ENCODE measurements at regions not wholly inside any gene's neighbourhood (a gene's known extent, or its start where the extent isn't known, plus 50 kb on each side); places are given as distances from the start of the nearest gene placed in this dataset.

DNA sequence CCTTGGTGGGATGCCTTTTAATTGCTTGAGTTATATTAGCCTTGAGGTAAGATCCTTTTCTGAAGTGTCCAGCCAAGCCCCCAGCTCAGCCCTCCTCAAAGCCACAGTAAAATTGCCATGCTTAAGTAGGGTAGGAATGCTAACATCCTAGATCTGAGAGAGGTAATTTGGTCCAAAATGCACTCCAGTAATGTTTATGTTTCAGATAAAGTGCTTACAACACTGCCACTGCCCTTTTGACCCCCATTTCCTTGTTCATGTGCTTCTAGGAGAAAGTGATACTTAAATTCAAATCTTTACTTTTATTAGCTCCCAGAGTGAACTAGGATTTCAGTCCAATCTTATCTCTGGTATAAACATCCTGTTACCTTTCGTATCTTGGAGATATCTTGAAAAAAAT, 318.0 kb downstream of the BMP2 start:
- Histone ChIP-seq H3K4me3 (ENCODE audit: low read depth in 1 of 2, low read length in 2 of 2) (no peak overlapping the region), H3K4me1 (ENCODE audit: insufficient read depth, low read length) (no peaks in the 10 kb centered on the region), H3K27ac (ENCODE audit: low read depth, low read length) (no peak overlapping the region), H3K27me3 (ENCODE audit: control insufficient read depth in 1 of 2, insufficient read depth in 2 of 2, low read length in 2 of 2) (no peaks in the 10 kb centered on the region), H3K36me3 (ENCODE audit: insufficient read depth, low read length) (no peaks in the 10 kb centered on the region), H3K9me3 (ENCODE audit: low read length) (no peaks in the 10 kb centered on the region), H3K9ac (ENCODE audit: low read length) (no peak overlapping the region)

DNA sequence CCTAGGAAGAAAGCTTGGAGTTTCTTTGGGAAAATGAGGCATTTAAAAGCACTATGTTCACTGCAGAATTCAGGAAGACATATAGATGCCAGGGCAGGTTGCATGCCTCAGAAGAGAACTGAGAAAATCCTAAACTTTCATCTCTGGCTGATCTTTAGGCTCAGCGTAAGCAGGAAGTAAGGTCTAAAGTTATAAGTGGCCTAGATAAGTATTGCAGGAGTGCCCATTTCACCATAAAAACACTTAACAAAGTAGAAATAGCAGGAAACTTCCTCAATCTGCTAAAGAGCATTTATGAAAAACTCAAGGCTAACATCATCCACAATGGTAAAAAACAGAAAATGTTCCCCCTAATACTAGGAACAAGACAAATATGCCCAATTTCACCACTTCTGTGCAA, 320.3 kb downstream of the BMP2 start:
- Histone ChIP-seq H3K27ac (ENCODE audit: low read depth, low read length) (no peak overlapping the region), H3K27me3 (ENCODE audit: control insufficient read depth in 1 of 2, insufficient read depth in 2 of 2, low read length in 2 of 2) (no peaks in the 10 kb centered on the region), H3K4me1 (ENCODE audit: insufficient read depth, low read length) (no peaks in the 10 kb centered on the region)

DNA sequence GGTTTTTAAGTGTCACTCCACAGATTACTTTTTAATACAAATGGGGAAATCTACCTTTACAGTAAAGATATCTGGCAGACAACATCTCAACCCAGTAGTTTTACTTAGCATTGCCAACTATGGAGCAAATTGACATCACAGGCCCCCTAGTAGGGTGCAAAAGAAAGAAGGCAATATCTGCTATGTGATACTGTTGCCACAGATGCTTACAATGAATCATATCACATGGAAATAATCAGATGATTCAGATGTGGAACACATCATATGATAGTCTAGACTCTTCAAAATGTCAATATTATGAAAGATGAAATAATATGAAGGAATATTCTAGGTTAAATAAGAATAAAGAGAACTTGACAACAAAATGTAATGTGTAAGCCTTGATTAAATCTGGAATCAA, 322.5 kb downstream of the BMP2 start:
- Histone ChIP-seq H3K9me3 (ENCODE audit: low read length) (no peaks in the 10 kb centered on the region), H3K9ac (ENCODE audit: low read length) (no peak overlapping the region), H3K36me3 (ENCODE audit: insufficient read depth, low read length) (no peaks in the 10 kb centered on the region), H3K27ac (ENCODE audit: low read depth, low read length) (no peak overlapping the region), H3K4me1 (ENCODE audit: insufficient read depth, low read length) (no peaks in the 10 kb centered on the region), H3K4me3 (ENCODE audit: low read depth in 1 of 2, low read length in 2 of 2) (no peak overlapping the region), H3K27me3 (ENCODE audit: control insufficient read depth in 1 of 2, insufficient read depth in 2 of 2, low read length in 2 of 2) (no peaks in the 10 kb centered on the region)

More for the DNA sequence above, 320.3 kb downstream of the BMP2 start:
- H3K9me3 ChIP-seq (ENCODE audit: low read length) = no peaks in the 10 kb centered on the region
- no peak overlapping the region for H3K4me3 ChIP-seq (ENCODE audit: low read depth in 1 of 2, low read length in 2 of 2)
- H3K36me3 ChIP-seq (ENCODE audit: insufficient read depth, low read length) = no peaks in the 10 kb centered on the region
- no peak overlapping the region for H3K9ac ChIP-seq (ENCODE audit: low read length)

DNA sequence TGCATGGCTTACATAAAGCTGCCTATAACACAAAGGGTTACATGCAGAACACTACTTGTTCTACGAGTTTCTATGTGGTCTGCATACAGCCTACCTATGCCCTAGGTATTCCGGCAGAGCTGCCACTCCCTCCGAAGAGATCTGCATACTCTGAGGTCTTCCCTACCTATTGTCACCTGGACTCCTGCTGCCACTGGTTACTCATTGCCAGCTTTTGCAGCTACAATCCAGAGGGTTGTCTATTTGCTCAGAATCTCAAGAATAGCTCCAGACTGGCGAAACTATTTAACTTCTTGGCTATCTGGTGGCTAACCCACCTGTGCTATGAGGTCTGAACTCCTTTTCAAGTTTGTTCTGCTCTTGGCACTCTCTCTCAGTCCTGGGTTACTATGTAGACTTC, 323.3 kb downstream of the BMP2 start:
- no peak overlapping the region for H3K4me3 ChIP-seq (ENCODE audit: low read depth in 1 of 2, low read length in 2 of 2)
- no peaks in the 10 kb centered on the region for H3K4me1 ChIP-seq (ENCODE audit: insufficient read depth, low read length)
- H3K27me3 ChIP-seq (ENCODE audit: control insufficient read depth in 1 of 2, insufficient read depth in 2 of 2, low read length in 2 of 2) = no peaks in the 10 kb centered on the region
- no peaks in the 10 kb centered on the region for H3K36me3 ChIP-seq (ENCODE audit: insufficient read depth, low read length)
- H3K9ac ChIP-seq (ENCODE audit: low read length) = no peak overlapping the region
- H3K9me3 ChIP-seq (ENCODE audit: low read length) = no peaks in the 10 kb centered on the region
- H3K27ac ChIP-seq (ENCODE audit: low read depth, low read length) = no peak overlapping the region

DNA sequence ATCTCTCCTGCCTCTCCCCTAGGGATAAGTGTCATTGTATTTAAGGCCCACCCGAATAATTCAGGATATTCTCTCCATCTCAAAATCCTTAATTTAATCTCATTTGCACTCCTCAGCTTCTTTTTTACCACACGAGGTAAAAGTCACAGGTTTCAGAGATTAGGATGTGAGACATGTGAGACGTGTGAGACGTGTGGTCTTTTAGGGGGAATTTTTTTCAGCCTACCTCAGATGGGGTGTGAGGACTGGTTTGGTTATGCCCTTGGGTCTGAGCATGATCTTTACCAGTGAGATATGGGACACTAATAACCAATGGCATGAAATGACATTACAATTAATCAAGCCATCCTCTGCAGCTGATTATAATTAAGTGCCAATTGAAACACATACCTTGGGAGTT, 324.2 kb downstream of the BMP2 start:
- Histone ChIP-seq H3K36me3 (ENCODE audit: insufficient read depth, low read length) (no peaks in the 10 kb centered on the region), H3K27me3 (ENCODE audit: control insufficient read depth in 1 of 2, insufficient read depth in 2 of 2, low read length in 2 of 2) (no peaks in the 10 kb centered on the region), H3K4me3 (ENCODE audit: low read depth in 1 of 2, low read length in 2 of 2) (no peak overlapping the region), H3K27ac (ENCODE audit: low read depth, low read length) (no peak overlapping the region), H3K4me1 (ENCODE audit: insufficient read depth, low read length) (no peaks in the 10 kb centered on the region), H3K9ac (ENCODE audit: low read length) (no peak overlapping the region), H3K9me3 (ENCODE audit: low read length) (no peaks in the 10 kb centered on the region)

DNA sequence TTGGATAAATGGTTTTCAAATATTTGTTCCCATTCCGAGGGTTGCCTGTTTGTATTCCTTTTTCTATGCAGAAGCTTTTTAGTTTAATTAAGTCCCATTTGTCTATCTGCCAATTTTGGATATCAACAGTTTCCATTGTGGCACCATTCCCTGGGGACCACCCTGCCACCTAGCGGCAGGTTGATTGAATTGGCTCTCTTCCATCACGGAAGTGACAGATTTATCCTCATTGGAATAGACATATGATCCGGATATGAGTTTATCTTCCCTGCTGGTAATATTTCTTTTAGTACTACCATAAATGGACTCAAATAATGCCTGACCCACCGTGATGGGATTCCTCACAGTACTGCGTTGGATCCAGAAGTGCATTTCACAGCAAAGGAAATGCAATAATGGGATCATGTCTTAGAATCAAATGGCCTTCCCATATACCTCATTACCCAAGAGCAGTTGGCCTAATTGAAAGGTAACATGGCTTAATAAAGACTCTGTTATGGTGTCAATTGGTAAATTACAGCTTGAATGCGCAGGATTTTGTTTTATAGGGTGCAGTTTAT, 327.0 kb downstream of the BMP2 start:
- Histone ChIP-seq H3K9ac (ENCODE audit: low read length) (no peak overlapping the region), H3K9me3 (ENCODE audit: low read length) (no peaks in the 10 kb centered on the region), H3K4me3 (ENCODE audit: low read depth in 1 of 2, low read length in 2 of 2) (no peak overlapping the region), H3K27ac (ENCODE audit: low read depth, low read length) (no peak overlapping the region), H3K27me3 (ENCODE audit: control insufficient read depth in 1 of 2, insufficient read depth in 2 of 2, low read length in 2 of 2) (no peaks in the 10 kb centered on the region), H3K4me1 (ENCODE audit: insufficient read depth, low read length) (no peaks in the 10 kb centered on the region), H3K36me3 (ENCODE audit: insufficient read depth, low read length) (no peaks in the 10 kb centered on the region)

DNA sequence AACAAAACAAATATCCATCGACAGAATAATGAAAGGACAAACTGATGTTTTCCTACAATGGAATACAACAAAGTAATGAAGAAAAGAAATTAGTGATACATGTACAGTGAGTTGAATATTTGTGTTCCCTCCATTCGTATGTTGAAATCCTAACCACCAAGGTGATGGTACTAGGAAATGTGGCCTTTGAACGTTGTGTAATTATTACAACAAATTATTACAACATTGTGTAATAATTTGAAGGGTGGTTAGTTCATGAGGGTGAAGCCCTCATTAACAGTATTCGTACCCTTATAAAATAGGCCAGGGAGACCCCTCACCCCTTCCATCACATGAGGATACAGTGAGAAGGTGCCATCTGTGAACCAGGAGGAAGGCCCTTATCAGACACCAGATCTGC, 339.4 kb downstream of the BMP2 start:
- Histone ChIP-seq H3K27ac (ENCODE audit: low read depth, low read length) (no peak overlapping the region), H3K27me3 (ENCODE audit: control insufficient read depth in 1 of 2, insufficient read depth in 2 of 2, low read length in 2 of 2) (no peaks in the 10 kb centered on the region), H3K4me3 (ENCODE audit: low read depth in 1 of 2, low read length in 2 of 2) (no peak overlapping the region)

DNA sequence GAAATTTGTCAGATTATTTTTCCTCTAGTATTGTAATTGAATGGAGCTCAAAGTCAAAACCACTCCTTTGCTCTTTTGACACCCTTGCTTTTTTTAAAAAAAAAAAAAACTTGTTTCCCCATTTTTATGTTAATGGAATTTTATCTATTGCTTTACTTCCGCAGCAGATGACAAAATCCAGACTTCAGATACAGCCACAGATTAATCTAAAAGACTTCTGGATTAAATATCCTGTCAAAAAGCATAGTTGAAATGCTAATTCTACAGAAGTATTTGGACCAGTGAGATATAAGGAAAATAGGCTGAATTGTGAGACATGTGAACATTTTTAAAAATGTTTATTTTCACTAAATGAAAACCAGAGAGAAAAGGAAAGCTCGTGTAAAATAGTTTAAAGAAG, 341.4 kb downstream of the BMP2 start:
- no peak overlapping the region for H3K4me3 ChIP-seq (ENCODE audit: low read depth in 1 of 2, low read length in 2 of 2)
- no peaks in the 10 kb centered on the region for H3K9me3 ChIP-seq (ENCODE audit: low read length)
- H3K4me1 ChIP-seq (ENCODE audit: insufficient read depth, low read length) = no peaks in the 10 kb centered on the region
- H3K27me3 ChIP-seq (ENCODE audit: control insufficient read depth in 1 of 2, insufficient read depth in 2 of 2, low read length in 2 of 2) = no peaks in the 10 kb centered on the region
- H3K36me3 ChIP-seq (ENCODE audit: insufficient read depth, low read length) = no peaks in the 10 kb centered on the region
- H3K9ac ChIP-seq (ENCODE audit: low read length) = no peak overlapping the region
- no peak overlapping the region for H3K27ac ChIP-seq (ENCODE audit: low read depth, low read length)

More for the DNA sequence above, 339.4 kb downstream of the BMP2 start:
- Histone ChIP-seq H3K9me3 (ENCODE audit: low read length) (no peaks in the 10 kb centered on the region), H3K9ac (ENCODE audit: low read length) (no peak overlapping the region), H3K4me1 (ENCODE audit: insufficient read depth, low read length) (no peaks in the 10 kb centered on the region), H3K36me3 (ENCODE audit: insufficient read depth, low read length) (no peaks in the 10 kb centered on the region)

DNA sequence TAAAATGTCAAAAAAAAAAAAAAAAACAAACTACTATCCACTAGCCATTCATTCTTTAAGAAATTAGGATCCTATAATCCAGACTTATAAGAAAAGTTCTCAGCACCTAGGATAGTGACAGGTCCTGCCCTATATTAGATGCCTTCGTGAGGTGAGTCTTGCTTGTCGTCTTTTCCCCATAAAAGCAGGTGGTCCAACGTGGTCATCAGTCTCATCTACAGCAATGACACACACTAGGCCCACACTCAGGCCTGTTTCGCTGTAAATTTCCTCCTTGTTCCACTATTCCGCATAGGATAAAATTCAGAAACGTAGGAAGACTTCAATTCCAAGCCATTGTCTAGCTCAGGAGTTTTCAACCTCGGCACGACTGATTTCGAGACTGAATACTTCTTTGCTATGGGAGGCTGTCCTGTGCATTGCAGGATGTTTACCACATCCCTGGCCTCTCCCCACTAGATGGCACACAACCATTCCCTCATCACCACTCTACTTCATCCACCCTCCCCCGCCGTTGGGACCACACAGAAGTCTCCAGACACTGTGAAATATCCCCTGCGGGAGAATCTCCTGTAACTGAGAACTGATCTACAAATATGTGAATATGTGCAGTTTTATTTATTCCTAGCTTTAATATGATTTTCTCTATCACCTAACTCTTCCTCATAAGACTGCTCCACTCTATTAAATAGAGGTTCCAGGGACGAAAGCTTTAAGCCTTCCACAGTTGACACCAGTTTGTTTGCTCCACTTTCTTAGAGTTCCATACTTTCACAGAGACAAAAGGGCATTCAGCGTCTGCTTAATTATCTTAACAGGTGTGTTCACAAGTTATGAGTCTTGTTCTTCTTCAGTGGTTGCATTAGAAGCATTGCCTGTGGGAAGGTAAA, 346.3 kb downstream of the BMP2 start:
- Histone ChIP-seq H3K4me3 (ENCODE audit: low read depth in 1 of 2, low read length in 2 of 2) (no peak overlapping the region), H3K9ac (ENCODE audit: low read length) (no peak overlapping the region), H3K9me3 (ENCODE audit: low read length) (no peaks in the 10 kb centered on the region), H3K4me1 (ENCODE audit: insufficient read depth, low read length) (no peaks in the 10 kb centered on the region), H3K27ac (ENCODE audit: low read depth, low read length) (no peak overlapping the region), H3K36me3 (ENCODE audit: insufficient read depth, low read length) (no peaks in the 10 kb centered on the region), H3K27me3 (ENCODE audit: control insufficient read depth in 1 of 2, insufficient read depth in 2 of 2, low read length in 2 of 2) (no peaks in the 10 kb centered on the region)

DNA sequence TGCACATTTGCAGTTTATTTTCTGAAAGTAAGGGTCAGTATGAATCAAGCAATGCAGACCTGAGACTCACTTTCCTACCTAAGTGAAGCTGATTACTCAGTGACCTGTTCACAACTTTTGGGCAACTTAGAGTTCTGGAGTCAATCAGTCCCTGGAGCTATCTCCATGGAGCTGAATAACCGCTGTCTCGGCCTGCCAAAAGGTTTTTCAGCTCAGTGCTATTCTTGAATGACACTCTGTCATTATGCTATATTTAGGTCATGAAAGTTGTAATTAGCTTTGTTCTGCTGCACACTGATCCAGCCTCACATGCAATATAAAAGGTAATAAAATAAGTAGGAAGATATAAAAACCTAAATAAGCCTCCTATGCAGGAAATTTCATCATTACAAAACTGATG, 356.0 kb downstream of the BMP2 start:
- H3K4me3 ChIP-seq (ENCODE audit: low read depth in 1 of 2, low read length in 2 of 2) = no peak overlapping the region
- no peak overlapping the region for H3K9ac ChIP-seq (ENCODE audit: low read length)
- no peaks in the 10 kb centered on the region for H3K4me1 ChIP-seq (ENCODE audit: insufficient read depth, low read length)
- H3K27ac ChIP-seq (ENCODE audit: low read depth, low read length) = no peak overlapping the region
- H3K36me3 ChIP-seq (ENCODE audit: insufficient read depth, low read length) = no peaks in the 10 kb centered on the region
- no peaks in the 10 kb centered on the region for H3K9me3 ChIP-seq (ENCODE audit: low read length)
- no peaks in the 10 kb centered on the region for H3K27me3 ChIP-seq (ENCODE audit: control insufficient read depth in 1 of 2, insufficient read depth in 2 of 2, low read length in 2 of 2)

DNA sequence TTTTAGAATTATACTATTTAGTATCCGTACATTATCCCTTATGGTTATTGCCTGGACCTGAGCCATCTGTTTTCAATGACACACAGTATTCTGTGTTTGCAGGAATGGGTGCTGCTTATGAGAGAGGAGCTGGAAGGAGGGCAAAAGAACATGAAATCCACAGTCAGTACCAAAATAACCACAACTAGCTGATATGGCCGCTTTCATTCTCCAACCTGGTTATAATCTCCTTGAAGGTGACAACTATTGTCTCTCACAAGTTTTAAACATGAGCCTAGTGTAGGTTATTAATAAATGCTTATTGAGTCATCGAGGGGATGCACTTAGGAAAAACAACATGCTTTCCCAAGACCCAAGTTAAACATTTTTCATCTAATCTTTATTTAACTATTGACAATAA, 356.6 kb downstream of the BMP2 start:
- H3K9me3 ChIP-seq (ENCODE audit: low read length) = no peaks in the 10 kb centered on the region
- H3K27me3 ChIP-seq (ENCODE audit: control insufficient read depth in 1 of 2, insufficient read depth in 2 of 2, low read length in 2 of 2) = no peaks in the 10 kb centered on the region
- no peak overlapping the region for H3K27ac ChIP-seq (ENCODE audit: low read depth, low read length)

DNA sequence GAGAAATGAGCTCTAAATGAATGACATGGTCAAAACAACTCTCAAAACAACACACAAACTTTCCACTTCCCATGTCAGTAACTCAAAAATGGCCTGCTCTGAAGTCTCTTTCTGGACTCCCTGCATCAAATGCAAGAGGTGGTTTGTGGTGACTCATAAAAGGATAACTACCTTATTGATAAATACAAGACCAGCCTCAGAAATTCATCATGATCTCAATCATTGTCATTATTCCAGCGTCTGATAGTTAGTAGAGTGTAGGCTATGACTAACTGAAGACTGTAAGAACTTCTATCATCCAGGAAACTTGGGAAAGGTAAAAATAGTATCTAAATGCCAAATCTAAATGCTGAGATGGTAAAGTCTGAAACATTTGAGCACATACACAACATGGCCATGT, 369.4 kb downstream of the BMP2 start:
- no peaks in the 10 kb centered on the region for H3K27me3 ChIP-seq (ENCODE audit: control insufficient read depth in 1 of 2, insufficient read depth in 2 of 2, low read length in 2 of 2)
- H3K36me3 ChIP-seq (ENCODE audit: insufficient read depth, low read length) = no peaks in the 10 kb centered on the region
- no peaks in the 10 kb centered on the region for H3K4me1 ChIP-seq (ENCODE audit: insufficient read depth, low read length)
- H3K27ac ChIP-seq (ENCODE audit: low read depth, low read length) = no peak overlapping the region
- H3K9ac ChIP-seq (ENCODE audit: low read length) = no peak overlapping the region
- H3K4me3 ChIP-seq (ENCODE audit: low read depth in 1 of 2, low read length in 2 of 2) = no peak overlapping the region
- H3K9me3 ChIP-seq (ENCODE audit: low read length) = no peaks in the 10 kb centered on the region

More for the DNA sequence above, 356.6 kb downstream of the BMP2 start:
- no peaks in the 10 kb centered on the region for H3K4me1 ChIP-seq (ENCODE audit: insufficient read depth, low read length)
- H3K9ac ChIP-seq (ENCODE audit: low read length) = no peak overlapping the region
- no peak overlapping the region for H3K4me3 ChIP-seq (ENCODE audit: low read depth in 1 of 2, low read length in 2 of 2)
- H3K36me3 ChIP-seq (ENCODE audit: insufficient read depth, low read length) = no peaks in the 10 kb centered on the region

Data from muscle layer of colon (tissue), 2 donors.